ENCODE measurements at regions not wholly inside any gene's neighbourhood (a gene's known extent, or its start where the extent isn't known, plus 50 kb on each side); places are given as distances from the start of the nearest gene placed in this dataset.

GRCh38 chr19:5288347-5288739 is 52.3 kb downstream of the PTPRS start:
- no peak for TF ChIP-seq RAD21 (IDR thresholded peaks at IDR 0.05)
- no peak for TF ChIP-seq REST (IDR thresholded peaks at IDR 0.05)
- TF ChIP-seq CTCF (IDR thresholded peaks at IDR 0.05; ENCODE audit: low read depth, low read length, missing input control), result no peak
- TF ChIP-seq YY1 (IDR thresholded peaks at IDR 0.05), result no peak
- TF ChIP-seq TAF1 (conservative IDR thresholded peaks at IDR 0.05), result no peak
- no peak for TF ChIP-seq GABPA (IDR thresholded peaks at IDR 0.05 in 1 of 2, conservative IDR thresholded peaks at IDR 0.05 in 1 of 2)
- TF ChIP-seq HNF4G (IDR thresholded peaks at IDR 0.05), result no peak
- no peak for TF ChIP-seq MAX (IDR thresholded peaks at IDR 0.05)
- TF ChIP-seq ZBTB33 (IDR thresholded peaks at IDR 0.05), result no peak
- TF ChIP-seq JUND (IDR thresholded peaks at IDR 0.05), result no peak

Measured in liver (tissue), 3 donors.